GM23338 (cell line): ENCODE measurements at regions not wholly inside any gene's neighbourhood (a gene's known extent, or its start where the extent isn't known, plus 50 kb on each side); places are given as distances from the start of the nearest gene placed in this dataset.

Experiments
- ATAC-seq: fragments of 200-7000 bp; cut with Tn5 transposase; 3 replicates; pipeline ENCODE4 v1.9.1; 2020
- DNase-seq: peaks from one replicate; pipeline ENCODE4 v3.0.0-alpha.2; 2015; ENCODE audit warnings: low spot score
- H2AFZ ChIP-seq: fragments of 200-600 bp; sonication (generic); 2 replicates; pipeline ENCODE4 v1.8.0; 2016; ENCODE audit warnings: antibody characterized with exemption, mild to moderate bottlenecking, moderate library complexity
- H3F3A ChIP-seq: fragments of 200-600 bp; sonication (generic); replicated peaks from 2 replicates; pipeline ENCODE4 v1.8.0; 2017; ENCODE audit warnings: antibody characterized with exemption, mixed run types, low read depth
- H3K27ac ChIP-seq: fragments of 200-600 bp; sonication (generic); 2 replicates; pipeline ENCODE4 v1.6.1; 2016; ENCODE audit warnings: low read depth
- H3K27me3 ChIP-seq: fragments of 200-600 bp; sonication (generic); 2 replicates; pipeline ENCODE4 v1.8.0; 2016; ENCODE audit warnings: mild to moderate bottlenecking, mixed run types, moderate library complexity; ENCODE audit not compliant: insufficient read depth
- H3K36me3 ChIP-seq: fragments of 200-600 bp; sonication (generic); 2 replicates; pipeline ENCODE4 v1.8.0; 2016; ENCODE audit warnings: mild to moderate bottlenecking; ENCODE audit not compliant: insufficient read depth
- H3K4me1 ChIP-seq: fragments of 200-600 bp; sonication (generic); 2 replicates; pipeline ENCODE4 v1.8.0; 2016; ENCODE audit warnings: mild to moderate bottlenecking, moderate library complexity; ENCODE audit not compliant: insufficient read depth
- H3K4me2 ChIP-seq: fragments of 200-600 bp; sonication (generic); 2 replicates; pipeline ENCODE4 v1.7.1; 2017; ENCODE audit warnings: mixed run types
- H3K4me3 ChIP-seq: fragments of 200-600 bp; sonication (generic); 2 replicates; pipeline ENCODE4 v1.6.1; 2016; ENCODE audit warnings: mixed run types
- H3K79me2 ChIP-seq: fragments of 200-600 bp; sonication (generic); replicated peaks from 2 replicates; pipeline ENCODE4 v1.8.0; 2017; ENCODE audit warnings: mild to moderate bottlenecking; ENCODE audit not compliant: insufficient read depth
- H3K9me2 ChIP-seq: fragments of 200-600 bp; sonication (generic); 2 replicates; pipeline ENCODE4 v1.8.0; 2017; ENCODE audit not compliant: insufficient read depth
- H4K20me1 ChIP-seq: fragments of 200-600 bp; sonication (generic); replicated peaks from 2 replicates; pipeline ENCODE4 v1.8.0; 2017; ENCODE audit warnings: mild to moderate bottlenecking; ENCODE audit not compliant: insufficient read depth
- H3K27ac Mint-ChIP-seq: 2 replicates; pipeline ENCODE4 v1.8.0; 2020; ENCODE audit warnings: inconsistent platforms, mild to moderate bottlenecking, moderate library complexity, mixed read lengths
- H3K27me3 Mint-ChIP-seq: 3 replicates; pipeline ENCODE4 v1.8.0; 2022; ENCODE audit warnings: low read depth, mild to moderate bottlenecking, moderate library complexity, mixed read lengths, inconsistent platforms; ENCODE audit not compliant: insufficient read depth, poor library complexity
- H3K36me3 Mint-ChIP-seq: 3 replicates; pipeline ENCODE4 v1.8.0; 2021; ENCODE audit warnings: low read depth, mild to moderate bottlenecking, inconsistent platforms, moderate library complexity, mixed read lengths
- H3K4me1 Mint-ChIP-seq: 3 replicates; pipeline ENCODE4 v1.8.0; 2020; ENCODE audit warnings: mild to moderate bottlenecking, inconsistent platforms, mixed read lengths
- H3K4me3 Mint-ChIP-seq: 3 replicates; pipeline ENCODE4 v1.8.0; 2021; ENCODE audit warnings: moderate library complexity, mild to moderate bottlenecking, inconsistent platforms, mixed read lengths
- H3K9me3 Mint-ChIP-seq: 3 replicates; pipeline ENCODE4 v1.8.0; 2020; ENCODE audit warnings: moderate library complexity, mild to moderate bottlenecking, inconsistent platforms, mixed read lengths
- CREB1 ChIP-seq: fragments of 250-450 bp; sonication (Bioruptor Pico); IDR thresholded peaks from 2 replicates; pipeline ENCODE4 v1.5.0; 2020; ENCODE audit warnings: low read depth, mild to moderate bottlenecking, moderate library complexity
- EZH2 ChIP-seq: fragments of 200-600 bp; sonication (generic); IDR thresholded peaks from one replicate; pipeline ENCODE4 v1.8.0; 2017; ENCODE audit warnings: antibody characterized with exemption, mild to moderate bottlenecking, low read depth; ENCODE audit not compliant: unreplicated experiment
- EZH2phosphoT487 ChIP-seq: fragments of 200-600 bp; sonication (generic); IDR thresholded peaks from one replicate; pipeline ENCODE4 v1.8.1; 2018; ENCODE audit warnings: antibody characterized with exemption; ENCODE audit not compliant: unreplicated experiment
- NANOG ChIP-seq: IDR thresholded peaks from 2 replicates; pipeline ENCODE4 v1.6.1; 2016; ENCODE audit warnings: antibody characterized with exemption, borderline replicate concordance
- POLR2AphosphoS5 ChIP-seq: IDR thresholded peaks from 2 replicates; pipeline ENCODE4 v1.6.1; 2016; ENCODE audit warnings: antibody characterized with exemption, low read depth
- STAT1 ChIP-seq: IDR thresholded peaks from one replicate; pipeline ENCODE4 v1.6.1; 2016; ENCODE audit warnings: antibody characterized with exemption; ENCODE audit not compliant: unreplicated experiment
- ZNF114 ChIP-seq: fragments of 250-450 bp; sonication (Bioruptor Pico); IDR thresholded peaks from 2 replicates; pipeline ENCODE4 v1.5.0; 2020; ENCODE audit warnings: mild to moderate bottlenecking, moderate library complexity
- ZNF331 ChIP-seq: fragments of 250-450 bp; sonication (Bioruptor Pico); IDR thresholded peaks from 2 replicates; pipeline ENCODE4 v1.5.0; 2020; ENCODE audit warnings: low read depth, mild to moderate bottlenecking, moderate library complexity
- ZNF462 ChIP-seq: fragments of 250-450 bp; sonication (Bioruptor Pico); IDR thresholded peaks from 2 replicates; pipeline ENCODE4 v1.5.0; 2020; ENCODE audit warnings: mild to moderate bottlenecking, moderate library complexity

GRCh38 chr2:4464634-4465266 is 761.4 kb downstream of the DCDC2C start (continued):
- TF ChIP-seq ZNF462 (CRISPR knock-in tag) (no peak), ZNF331 (CRISPR knock-in tag) (no peak), ZNF114 (no peak), EZH2phosphoT487 (no peak), STAT1 (no peak)

GRCh38 chr2:4465671-4466070 is 762.3 kb downstream of the DCDC2C start:
- Histone ChIP-seq H3K4me2 (no peak overlapping the region), H3K9me2 (no peaks in the 10 kb centered on the region), H3K27ac (no peak overlapping the region), H3F3A (no peaks in the 10 kb centered on the region), H3K4me3 (no peak overlapping the region), H3K79me2 (no peaks in the 10 kb centered on the region), H3K36me3 (no peaks in the 10 kb centered on the region), H2AFZ (no peak overlapping the region), H4K20me1 (no peaks in the 10 kb centered on the region), H3K27me3 (no peaks in the 10 kb centered on the region), H3K4me1 (no peaks in the 10 kb centered on the region)
- ATAC-seq (no peak), DNase-seq (no peak)
- peaks cover 54% of the 10 kb centered on the region for H3K9me3 Mint-ChIP-seq
- no peak overlapping the region for H3K4me3 Mint-ChIP-seq
- peaks cover 5% of the 10 kb centered on the region for H3K27me3 Mint-ChIP-seq
- H3K36me3 Mint-ChIP-seq, result peaks cover 9% of the 10 kb centered on the region; the same call in 2 of the 3 replicates
- no peak overlapping the region for H3K27ac Mint-ChIP-seq
- TF ChIP-seq CREB1 (CRISPR knock-in tag) (no peak), NANOG (no peak), EZH2 (no peak), ZNF462 (CRISPR knock-in tag) (no peak), POLR2AphosphoS5 (no peak)
- no peaks in the 10 kb centered on the region for H3K4me1 Mint-ChIP-seq
